WTC11 (cell line): ENCODE measurements at regions not wholly inside any gene's neighbourhood (a gene's known extent, or its start where the extent isn't known, plus 50 kb on each side); places are given as distances from the start of the nearest gene placed in this dataset.

Experiments used
- ATAC-seq: fragments of 200-7000 bp; cut with Tn5 transposase; 2 replicates; pipeline ENCODE4 v1.10.0; 2021; ENCODE audit warnings: mild to moderate bottlenecking, moderate library complexity
- CTCF ChIA-PET: fragments of 300-600 bp; sonication (Branson Sonifier 250); formaldehyde crosslinking; loops from one replicate; lab custom pipeline; 2021; ENCODE audit warnings: antibody characterized with exemption; lab: Charles Lee
- POLR2A ChIA-PET: fragments of 350-600 bp; sonication (Branson Sonifier 250); formaldehyde crosslinking; loops from one replicate; lab custom pipeline; 2021; ENCODE audit warnings: antibody characterized with exemption; lab: Charles Lee
- DNase-seq: peaks from one replicate; pipeline ENCODE4 v3.0.0; 2021; ENCODE audit warnings: low spot score
- H3K27ac Mint-ChIP-seq: 2 replicates; pipeline ENCODE4 v1.8.0; 2021; ENCODE audit warnings: mixed read lengths
- H3K27me3 Mint-ChIP-seq: 2 replicates; pipeline ENCODE4 v1.8.0; 2021; ENCODE audit warnings: low read depth, mild to moderate bottlenecking, moderate library complexity, mixed read lengths
- H3K36me3 Mint-ChIP-seq: 2 replicates; pipeline ENCODE4 v1.8.0; 2021; ENCODE audit warnings: mixed read lengths
- H3K4me1 Mint-ChIP-seq: 2 replicates; pipeline ENCODE4 v1.8.0; 2022; ENCODE audit warnings: mixed read lengths
- H3K4me3 Mint-ChIP-seq: 2 replicates; pipeline ENCODE4 v1.8.0; 2021; ENCODE audit warnings: mild to moderate bottlenecking, moderate library complexity, mixed read lengths
- H3K9me3 Mint-ChIP-seq: 2 replicates; pipeline ENCODE4 v1.8.0; 2021; ENCODE audit warnings: mixed read lengths
- ATF2 ChIP-seq: sonication (generic); formaldehyde crosslinking; IDR thresholded peaks from 2 replicates; pipeline ENCODE4 v1.8.1; 2022; ENCODE audit warnings: low read depth, missing genetic modification reagents, borderline replicate concordance
- ATF6 ChIP-seq: sonication (generic); formaldehyde crosslinking; IDR thresholded peaks from 2 replicates; pipeline ENCODE4 v1.8.1; 2023; ENCODE audit warnings: mild to moderate bottlenecking, missing genetic modification reagents
- ERG ChIP-seq: fragments of 250-450 bp; sonication (Bioruptor Pico); IDR thresholded peaks from 2 replicates; pipeline ENCODE4 v1.8.0; 2021; ENCODE audit warnings: mild to moderate bottlenecking
- FOXK1 ChIP-seq: sonication (generic); formaldehyde crosslinking; IDR thresholded peaks from 2 replicates; pipeline ENCODE4 v1.8.0; 2022; ENCODE audit warnings: mild to moderate bottlenecking, moderate library complexity, missing genetic modification reagents
- GTF2I ChIP-seq: fragments of 250-450 bp; sonication (Bioruptor Pico); conservative IDR thresholded peaks from 2 replicates; pipeline ENCODE4 v1.4.0; 2021; ENCODE audit warnings: mild to moderate bottlenecking
- IRF2 ChIP-seq: sonication (generic); formaldehyde crosslinking; IDR thresholded peaks from 2 replicates; pipeline ENCODE4 v1.8.0; 2022; ENCODE audit warnings: low read depth, missing genetic modification reagents, borderline replicate concordance
- KAT7 ChIP-seq: sonication (generic); formaldehyde crosslinking; IDR thresholded peaks from 2 replicates; pipeline ENCODE4 v1.8.1; 2023; ENCODE audit warnings: missing genetic modification reagents, mild to moderate bottlenecking, borderline replicate concordance
- NFATC4 ChIP-seq: fragments of 250-450 bp; sonication (Bioruptor Pico); IDR thresholded peaks from 2 replicates; pipeline ENCODE4 v1.9.0; 2021; ENCODE audit warnings: mild to moderate bottlenecking
- NFE2L1 ChIP-seq: sonication (generic); formaldehyde crosslinking; IDR thresholded peaks from 2 replicates; pipeline ENCODE4 v1.8.1; 2023; ENCODE audit warnings: missing genetic modification reagents
- NFYB ChIP-seq: sonication (generic); formaldehyde crosslinking; conservative IDR thresholded peaks from 2 replicates; pipeline ENCODE4 v1.8.0; 2022; ENCODE audit warnings: low read depth, missing genetic modification reagents
- NR1H2 ChIP-seq: sonication (generic); formaldehyde crosslinking; IDR thresholded peaks from 2 replicates; pipeline ENCODE4 v1.9.0; 2021; ENCODE audit warnings: mild to moderate bottlenecking, moderate library complexity, missing genetic modification reagents
- PREB ChIP-seq: sonication (generic); formaldehyde crosslinking; IDR thresholded peaks from 2 replicates; pipeline ENCODE4 v1.8.1; 2022; ENCODE audit warnings: mild to moderate bottlenecking, missing genetic modification reagents, moderate library complexity, borderline replicate concordance
- RELA ChIP-seq: sonication (generic); formaldehyde crosslinking; IDR thresholded peaks from 2 replicates; pipeline ENCODE4 v1.8.1; 2022; ENCODE audit warnings: missing genetic modification reagents, mild to moderate bottlenecking, borderline replicate concordance
- SMAD4 ChIP-seq: sonication (generic); formaldehyde crosslinking; IDR thresholded peaks from 2 replicates; pipeline ENCODE4 v1.8.0; 2022; ENCODE audit warnings: mild to moderate bottlenecking, missing genetic modification reagents
- STAT6 ChIP-seq: sonication (generic); formaldehyde crosslinking; conservative IDR thresholded peaks from 2 replicates; pipeline ENCODE4 v1.8.1; 2023; ENCODE audit warnings: mild to moderate bottlenecking, low read depth, missing genetic modification reagents, moderate library complexity
- USF1 ChIP-seq: sonication (generic); formaldehyde crosslinking; IDR thresholded peaks from 2 replicates; pipeline ENCODE4 v1.8.0; 2022; ENCODE audit warnings: mild to moderate bottlenecking, missing genetic modification reagents
- ZNF317 ChIP-seq: sonication (generic); formaldehyde crosslinking; IDR thresholded peaks from 2 replicates; pipeline ENCODE4 v1.8.1; 2023; ENCODE audit warnings: low read depth, mild to moderate bottlenecking, moderate library complexity, missing genetic modification reagents, borderline replicate concordance
- ZNF425 ChIP-seq: fragments of 250-450 bp; sonication (Bioruptor Pico); conservative IDR thresholded peaks from 2 replicates; pipeline ENCODE4 v1.9.0; 2021; ENCODE audit warnings: mild to moderate bottlenecking

- peaks cover 3% of the 10 kb centered on the region for H3K36me3 Mint-ChIP-seq
- H3K4me3 Mint-ChIP-seq = no peak overlapping the region
- no peaks in the 10 kb centered on the region for H3K27me3 Mint-ChIP-seq
- H3K9me3 Mint-ChIP-seq = peaks cover 60% of the 10 kb centered on the region
- TF ChIP-seq NFE2L1 (CRISPR knock-in tag) = no peak
- no peak for TF ChIP-seq ATF6 (CRISPR knock-in tag)
- no peak for TF ChIP-seq USF1 (CRISPR knock-in tag)
- TF ChIP-seq SMAD4 (CRISPR knock-in tag) = no peak
- no peak for TF ChIP-seq STAT6 (CRISPR knock-in tag)
- peaks cover 17% of the 10 kb centered on the region for H3K4me1 Mint-ChIP-seq
- CTCF ChIA-PET = no interaction called here
- DNase-seq (peak; percentile 42), ATAC-seq (peak; percentile 83)
- POLR2A ChIA-PET = no interaction called here
- no peak overlapping the region for H3K27ac Mint-ChIP-seq
These were observed 266.4 kb upstream of the PREP start for GRCh38 chr6:105669232-105669631.

- Mint-ChIP-seq H3K9me3 (peaks cover 47% of the 10 kb centered on the region), H3K36me3 (peaks cover 3% of the 10 kb centered on the region), H3K4me1 (peaks cover 17% of the 10 kb centered on the region), H3K4me3 (no peak overlapping the region), H3K27me3 (no peaks in the 10 kb centered on the region), H3K27ac (no peak overlapping the region)
- DNase-seq = no peak
- ChIA-PET CTCF (no interaction called here), POLR2A (no interaction called here)
- no peak for ATAC-seq
- TF ChIP-seq ZNF425 = no peak
- TF ChIP-seq RELA (CRISPR knock-in tag) = no peak
- no peak for TF ChIP-seq PREB (CRISPR knock-in tag)
- no peak for TF ChIP-seq USF1 (CRISPR knock-in tag)
- no peak for TF ChIP-seq IRF2 (CRISPR knock-in tag)
- TF ChIP-seq ZNF317 (CRISPR knock-in tag) = no peak
- TF ChIP-seq NFATC4 (CRISPR knock-in tag) = no peak
- TF ChIP-seq GTF2I = no peak
- TF ChIP-seq FOXK1 (CRISPR knock-in tag) = no peak
- TF ChIP-seq ATF6 (CRISPR knock-in tag) = no peak
- no peak for TF ChIP-seq ERG (CRISPR knock-in tag)
- no peak for TF ChIP-seq ATF2 (CRISPR knock-in tag)
- no peak for TF ChIP-seq NFYB
- TF ChIP-seq NFE2L1 (CRISPR knock-in tag) = no peak
- no peak for TF ChIP-seq KAT7
- TF ChIP-seq NR1H2 (CRISPR knock-in tag) = no peak
These were observed 264.2 kb upstream of the PREP start for GRCh38 chr6:105667056-105667455.
